ENCODE measurements at regions not wholly inside any gene's neighbourhood (a gene's known extent, or its start where the extent isn't known, plus 50 kb on each side); places are given as distances from the start of the nearest gene placed in this dataset.

GRCh38 chr6:132213191-132213590, 188.1 kb downstream of the MOXD1 start:
- TF ChIP-seq RARB (CRISPR knock-in tag; IDR thresholded peaks at IDR 0.05) (no peak), GLIS3 (CRISPR knock-in tag; IDR thresholded peaks at IDR 0.05) (no peak), POU6F1 (CRISPR knock-in tag; IDR thresholded peaks at IDR 0.05; ENCODE audit: borderline replicate concordance, low read depth) (no peak), ZC3H10 (CRISPR knock-in tag; IDR thresholded peaks at IDR 0.05) (no peak), CSRNP3 (CRISPR knock-in tag; IDR thresholded peaks at IDR 0.05) (no peak), ZNF8 (CRISPR knock-in tag; IDR thresholded peaks at IDR 0.05) (no peak), ZFP3 (CRISPR knock-in tag; IDR thresholded peaks at IDR 0.05) (no peak), ZNF565 (CRISPR knock-in tag; conservative IDR thresholded peaks at IDR 0.05; ENCODE audit: low read depth) (no peak), ISL1 (CRISPR knock-in tag; IDR thresholded peaks at IDR 0.05) (no peak), ZFP30 (CRISPR knock-in tag; IDR thresholded peaks at IDR 0.05) (no peak), TCF4 (CRISPR knock-in tag; IDR thresholded peaks at IDR 0.05; ENCODE audit: borderline replicate concordance) (no peak), PPARA (CRISPR knock-in tag; IDR thresholded peaks at IDR 0.05; ENCODE audit: borderline replicate concordance) (no peak)
- TF ChIP-seq, protein P1, sequence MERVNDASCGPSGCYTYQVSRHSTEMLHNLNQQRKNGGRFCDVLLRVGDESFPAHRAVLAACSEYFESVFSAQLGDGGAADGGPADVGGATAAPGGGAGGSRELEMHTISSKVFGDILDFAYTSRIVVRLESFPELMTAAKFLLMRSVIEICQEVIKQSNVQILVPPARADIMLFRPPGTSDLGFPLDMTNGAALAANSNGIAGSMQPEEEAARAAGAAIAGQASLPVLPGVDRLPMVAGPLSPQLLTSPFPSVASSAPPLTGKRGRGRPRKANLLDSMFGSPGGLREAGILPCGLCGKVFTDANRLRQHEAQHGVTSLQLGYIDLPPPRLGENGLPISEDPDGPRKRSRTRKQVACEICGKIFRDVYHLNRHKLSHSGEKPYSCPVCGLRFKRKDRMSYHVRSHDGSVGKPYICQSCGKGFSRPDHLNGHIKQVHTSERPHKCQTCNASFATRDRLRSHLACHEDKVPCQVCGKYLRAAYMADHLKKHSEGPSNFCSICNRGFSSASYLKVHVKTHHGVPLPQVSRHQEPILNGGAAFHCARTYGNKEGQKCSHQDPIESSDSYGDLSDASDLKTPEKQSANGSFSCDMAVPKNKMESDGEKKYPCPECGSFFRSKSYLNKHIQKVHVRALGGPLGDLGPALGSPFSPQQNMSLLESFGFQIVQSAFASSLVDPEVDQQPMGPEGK (CRISPR knock-in tag; IDR thresholded peaks at IDR 0.05; ENCODE audit: borderline replicate concordance), result no peak
- ATAC-seq, result no peak

GRCh38 chr6:132210886-132211563, 190.2 kb downstream of the MOXD1 start:
- ATAC-seq, result no peak
- TF ChIP-seq ESRRG (CRISPR knock-in tag; IDR thresholded peaks at IDR 0.05), result no peak
- no peak for TF ChIP-seq GLIS3 (CRISPR knock-in tag; IDR thresholded peaks at IDR 0.05)
- TF ChIP-seq ZFP3 (CRISPR knock-in tag; IDR thresholded peaks at IDR 0.05), result no peak
- TF ChIP-seq POU6F1 (CRISPR knock-in tag; IDR thresholded peaks at IDR 0.05; ENCODE audit: borderline replicate concordance, low read depth), result no peak
- no peak for TF ChIP-seq CSDC2 (CRISPR knock-in tag; IDR thresholded peaks at IDR 0.05)
- no peak for TF ChIP-seq TCF4 (CRISPR knock-in tag; IDR thresholded peaks at IDR 0.05; ENCODE audit: borderline replicate concordance)
- no peak for TF ChIP-seq BACH2 (CRISPR knock-in tag; IDR thresholded peaks at IDR 0.05; ENCODE audit: borderline replicate concordance)
- TF ChIP-seq CSRNP3 (CRISPR knock-in tag; IDR thresholded peaks at IDR 0.05), result no peak
- no peak for TF ChIP-seq ZNF565 (CRISPR knock-in tag; conservative IDR thresholded peaks at IDR 0.05; ENCODE audit: low read depth)
- no peak for TF ChIP-seq CREB5 (CRISPR knock-in tag; IDR thresholded peaks at IDR 0.05; ENCODE audit: low read depth)
- no peak for TF ChIP-seq ZNF8 (CRISPR knock-in tag; IDR thresholded peaks at IDR 0.05)
- no peak for TF ChIP-seq TOX (CRISPR knock-in tag; IDR thresholded peaks at IDR 0.05; ENCODE audit: borderline replicate concordance)
- no peak for TF ChIP-seq ZC3H10 (CRISPR knock-in tag; IDR thresholded peaks at IDR 0.05)
- no peak for TF ChIP-seq TSHZ2 (CRISPR knock-in tag; IDR thresholded peaks at IDR 0.05)
- no peak for TF ChIP-seq PPARA (CRISPR knock-in tag; IDR thresholded peaks at IDR 0.05; ENCODE audit: borderline replicate concordance)
- no peak for TF ChIP-seq SNAI2 (CRISPR knock-in tag; IDR thresholded peaks at IDR 0.05)
- no peak for TF ChIP-seq ARNTL (CRISPR knock-in tag; IDR thresholded peaks at IDR 0.05; ENCODE audit: borderline replicate concordance, low read depth)

Data from SK-N-SH treated with all-trans-retinoic acid at 6 μM for 48 hours (cell line).